ENCODE measurements at regions not wholly inside any gene's neighbourhood (a gene's known extent, or its start where the extent isn't known, plus 50 kb on each side); places are given as distances from the start of the nearest gene placed in this dataset.

DNA sequence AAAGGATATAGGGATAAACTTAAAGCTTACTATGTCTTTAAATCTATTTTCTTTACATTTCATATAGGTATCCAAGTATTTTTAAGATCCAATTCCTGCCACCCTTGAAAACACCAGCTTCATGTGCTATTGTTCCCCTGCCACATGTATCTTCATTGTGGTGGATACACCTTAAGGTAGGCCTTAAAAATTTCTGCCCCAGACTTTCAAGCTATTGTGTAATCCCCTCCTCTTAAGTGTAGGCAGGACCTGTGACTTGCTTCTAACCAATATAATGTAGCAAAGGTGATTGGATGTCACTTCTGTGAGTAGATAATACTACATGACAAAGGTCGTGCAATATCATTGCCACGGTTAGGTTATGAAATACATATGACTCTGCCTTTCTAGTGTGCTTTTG lies 119.5 kb downstream of the RAD51AP2 start:
- Histone ChIP-seq H3K4me1 (ENCODE audit: control insufficient read depth, insufficient read depth, low read length) (no peaks in the 10 kb centered on the region), H3K36me3 (ENCODE audit: control insufficient read depth in 2 of 2, insufficient read depth in 1 of 2, low read length in 2 of 2) (no peaks in the 10 kb centered on the region), H3K27ac (ENCODE audit: extremely low read depth, low read depth, low read length) (no peak overlapping the region), H3K4me3 (ENCODE audit: low read depth, low read length) (no peak overlapping the region), H3K9me3 (ENCODE audit: control insufficient read depth, insufficient read depth, low read depth, low read length) (no peaks in the 10 kb centered on the region)
- no peak for TF ChIP-seq ZNF341 (tag by site-specific recombination; IDR thresholded peaks at IDR 0.05; ENCODE audit: low read depth)
- TF ChIP-seq, protein P1, sequence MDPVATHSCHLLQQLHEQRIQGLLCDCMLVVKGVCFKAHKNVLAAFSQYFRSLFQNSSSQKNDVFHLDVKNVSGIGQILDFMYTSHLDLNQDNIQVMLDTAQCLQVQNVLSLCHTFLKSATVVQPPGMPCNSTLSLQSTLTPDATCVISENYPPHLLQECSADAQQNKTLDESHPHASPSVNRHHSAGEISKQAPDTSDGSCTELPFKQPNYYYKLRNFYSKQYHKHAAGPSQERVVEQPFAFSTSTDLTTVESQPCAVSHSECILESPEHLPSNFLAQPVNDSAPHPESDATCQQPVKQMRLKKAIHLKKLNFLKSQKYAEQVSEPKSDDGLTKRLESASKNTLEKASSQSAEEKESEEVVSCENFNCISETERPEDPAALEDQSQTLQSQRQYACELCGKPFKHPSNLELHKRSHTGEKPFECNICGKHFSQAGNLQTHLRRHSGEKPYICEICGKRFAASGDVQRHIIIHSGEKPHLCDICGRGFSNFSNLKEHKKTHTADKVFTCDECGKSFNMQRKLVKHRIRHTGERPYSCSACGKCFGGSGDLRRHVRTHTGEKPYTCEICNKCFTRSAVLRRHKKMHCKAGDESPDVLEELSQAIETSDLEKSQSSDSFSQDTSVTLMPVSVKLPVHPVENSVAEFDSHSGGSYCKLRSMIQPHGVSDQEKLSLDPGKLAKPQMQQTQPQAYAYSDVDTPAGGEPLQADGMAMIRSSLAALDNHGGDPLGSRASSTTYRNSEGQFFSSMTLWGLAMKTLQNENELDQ (tag by site-specific recombination; IDR thresholded peaks at IDR 0.05; ENCODE audit: low read depth), result no peak
- TF ChIP-seq, protein P2, sequence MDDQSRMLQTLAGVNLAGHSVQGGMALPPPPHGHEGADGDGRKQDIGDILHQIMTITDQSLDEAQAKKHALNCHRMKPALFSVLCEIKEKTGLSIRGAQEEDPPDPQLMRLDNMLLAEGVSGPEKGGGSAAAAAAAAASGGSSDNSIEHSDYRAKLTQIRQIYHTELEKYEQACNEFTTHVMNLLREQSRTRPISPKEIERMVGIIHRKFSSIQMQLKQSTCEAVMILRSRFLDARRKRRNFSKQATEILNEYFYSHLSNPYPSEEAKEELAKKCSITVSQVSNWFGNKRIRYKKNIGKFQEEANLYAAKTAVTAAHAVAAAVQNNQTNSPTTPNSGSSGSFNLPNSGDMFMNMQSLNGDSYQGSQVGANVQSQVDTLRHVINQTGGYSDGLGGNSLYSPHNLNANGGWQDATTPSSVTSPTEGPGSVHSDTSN (CRISPR knock-in tag; IDR thresholded peaks at IDR 0.05), result no peak
- no peak for TF ChIP-seq SP2 (tag by site-specific recombination; IDR thresholded peaks at IDR 0.05)
- TF ChIP-seq MZF1 (tag by site-specific recombination; IDR thresholded peaks at IDR 0.05; ENCODE audit: borderline replicate concordance), result no peak
- no peak for TF ChIP-seq ZBTB20 (tag by site-specific recombination; IDR thresholded peaks at IDR 0.05)
- TF ChIP-seq ZNF112 (tag by site-specific recombination; IDR thresholded peaks at IDR 0.05), result no peak
- TF ChIP-seq ZNF830 (tag by site-specific recombination; IDR thresholded peaks at IDR 0.05; ENCODE audit: low read depth), result no peak
- TF ChIP-seq ZNF37A (tag by site-specific recombination; IDR thresholded peaks at IDR 0.05), result no peak
- TF ChIP-seq, protein P3, sequence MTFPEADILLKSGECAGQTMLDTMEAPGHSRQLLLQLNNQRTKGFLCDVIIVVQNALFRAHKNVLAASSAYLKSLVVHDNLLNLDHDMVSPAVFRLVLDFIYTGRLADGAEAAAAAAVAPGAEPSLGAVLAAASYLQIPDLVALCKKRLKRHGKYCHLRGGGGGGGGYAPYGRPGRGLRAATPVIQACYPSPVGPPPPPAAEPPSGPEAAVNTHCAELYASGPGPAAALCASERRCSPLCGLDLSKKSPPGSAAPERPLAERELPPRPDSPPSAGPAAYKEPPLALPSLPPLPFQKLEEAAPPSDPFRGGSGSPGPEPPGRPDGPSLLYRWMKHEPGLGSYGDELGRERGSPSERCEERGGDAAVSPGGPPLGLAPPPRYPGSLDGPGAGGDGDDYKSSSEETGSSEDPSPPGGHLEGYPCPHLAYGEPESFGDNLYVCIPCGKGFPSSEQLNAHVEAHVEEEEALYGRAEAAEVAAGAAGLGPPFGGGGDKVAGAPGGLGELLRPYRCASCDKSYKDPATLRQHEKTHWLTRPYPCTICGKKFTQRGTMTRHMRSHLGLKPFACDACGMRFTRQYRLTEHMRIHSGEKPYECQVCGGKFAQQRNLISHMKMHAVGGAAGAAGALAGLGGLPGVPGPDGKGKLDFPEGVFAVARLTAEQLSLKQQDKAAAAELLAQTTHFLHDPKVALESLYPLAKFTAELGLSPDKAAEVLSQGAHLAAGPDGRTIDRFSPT (tag by site-specific recombination; IDR thresholded peaks at IDR 0.05), result no peak
- TF ChIP-seq ZNF529 (tag by site-specific recombination; IDR thresholded peaks at IDR 0.05; ENCODE audit: insufficient replicate concordance), result no peak
- TF ChIP-seq, protein P4, sequence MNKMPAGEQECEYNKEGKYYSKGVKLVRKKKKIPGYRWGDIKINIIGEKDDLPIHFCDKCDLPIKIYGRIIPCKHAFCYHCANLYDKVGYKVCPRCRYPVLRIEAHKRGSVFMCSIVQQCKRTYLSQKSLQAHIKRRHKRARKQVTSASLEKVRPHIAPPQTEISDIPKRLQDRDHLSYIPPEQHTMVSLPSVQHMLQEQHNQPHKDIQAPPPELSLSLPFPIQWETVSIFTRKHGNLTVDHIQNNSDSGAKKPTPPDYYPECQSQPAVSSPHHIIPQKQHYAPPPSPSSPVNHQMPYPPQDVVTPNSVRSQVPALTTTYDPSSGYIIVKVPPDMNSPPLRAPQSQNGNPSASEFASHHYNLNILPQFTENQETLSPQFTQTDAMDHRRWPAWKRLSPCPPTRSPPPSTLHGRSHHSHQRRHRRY (tag by site-specific recombination; IDR thresholded peaks at IDR 0.05), result no peak
- no peak for TF ChIP-seq ZNF394 (tag by site-specific recombination; IDR thresholded peaks at IDR 0.05; ENCODE audit: borderline replicate concordance)
- POLR2A ChIA-PET, result no interaction called here
- CTCF ChIA-PET, result no interaction called here

DNA sequence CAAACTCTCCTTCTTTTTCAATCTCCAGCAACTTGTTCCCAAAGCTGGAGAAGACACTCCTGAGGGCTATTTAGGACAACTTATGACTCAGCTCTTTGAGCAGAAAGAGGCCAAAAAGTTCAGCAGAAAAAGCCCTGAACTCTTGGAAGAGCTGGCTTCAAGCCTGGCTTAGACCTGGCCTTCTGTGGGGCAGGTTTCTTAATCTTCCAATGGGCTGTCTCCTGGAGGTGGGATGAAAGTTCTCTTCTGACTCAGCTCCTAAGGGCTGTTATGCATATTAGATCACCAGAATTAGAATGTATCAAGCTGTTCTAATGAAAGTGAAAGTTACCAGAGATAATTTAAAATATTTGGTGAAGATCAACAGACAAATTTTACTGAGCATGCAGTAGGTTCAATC lies 129.4 kb downstream of the RAD51AP2 start:
- ChIA-PET CTCF (no interaction called here), POLR2A (no interaction called here)
- no peaks in the 10 kb centered on the region for H3K36me3 ChIP-seq (ENCODE audit: control insufficient read depth in 2 of 2, insufficient read depth in 1 of 2, low read length in 2 of 2)
- no peak overlapping the region for H3K27ac ChIP-seq (ENCODE audit: extremely low read depth, low read depth, low read length)
- no peak overlapping the region for H3K4me3 ChIP-seq (ENCODE audit: low read depth, low read length)
- no peaks in the 10 kb centered on the region for H3K9me3 ChIP-seq (ENCODE audit: control insufficient read depth, insufficient read depth, low read depth, low read length)
- no peaks in the 10 kb centered on the region for H3K4me1 ChIP-seq (ENCODE audit: control insufficient read depth, insufficient read depth, low read length)
- TF ChIP-seq ZNF792 (tag by site-specific recombination; IDR thresholded peaks at IDR 0.05), result no peak
- no peak for TF ChIP-seq ZNF629 (tag by site-specific recombination; IDR thresholded peaks at IDR 0.05)
- TF ChIP-seq ZNF239 (tag by site-specific recombination; IDR thresholded peaks at IDR 0.05), result no peak
- no peak for TF ChIP-seq ZBTB8A (tag by site-specific recombination; IDR thresholded peaks at IDR 0.05)
- TF ChIP-seq, protein P5, sequence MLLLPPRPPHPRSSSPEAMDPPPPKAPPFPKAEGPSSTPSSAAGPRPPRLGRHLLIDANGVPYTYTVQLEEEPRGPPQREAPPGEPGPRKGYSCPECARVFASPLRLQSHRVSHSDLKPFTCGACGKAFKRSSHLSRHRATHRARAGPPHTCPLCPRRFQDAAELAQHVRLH (tag by site-specific recombination; IDR thresholded peaks at IDR 0.05), result no peak
- TF ChIP-seq, protein P1 (tag by site-specific recombination; IDR thresholded peaks at IDR 0.05; ENCODE audit: low read depth), result no peak
- TF ChIP-seq, protein P6, sequence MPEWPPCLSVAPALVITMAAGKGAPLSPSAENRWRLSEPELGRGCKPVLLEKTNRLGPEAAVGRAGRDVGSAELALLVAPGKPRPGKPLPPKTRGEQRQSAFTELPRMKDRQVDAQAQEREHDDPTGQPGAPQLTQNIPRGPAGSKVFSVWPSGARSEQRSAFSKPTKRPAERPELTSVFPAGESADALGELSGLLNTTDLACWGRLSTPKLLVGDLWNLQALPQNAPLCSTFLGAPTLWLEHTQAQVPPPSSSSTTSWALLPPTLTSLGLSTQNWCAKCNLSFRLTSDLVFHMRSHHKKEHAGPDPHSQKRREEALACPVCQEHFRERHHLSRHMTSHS (tag by site-specific recombination; IDR thresholded peaks at IDR 0.05), result no peak
- no peak for TF ChIP-seq ZNF670 (tag by site-specific recombination; IDR thresholded peaks at IDR 0.05; ENCODE audit: low read depth)
- no peak for TF ChIP-seq SCRT1 (tag by site-specific recombination; IDR thresholded peaks at IDR 0.05; ENCODE audit: borderline replicate concordance)
- TF ChIP-seq, protein P7, sequence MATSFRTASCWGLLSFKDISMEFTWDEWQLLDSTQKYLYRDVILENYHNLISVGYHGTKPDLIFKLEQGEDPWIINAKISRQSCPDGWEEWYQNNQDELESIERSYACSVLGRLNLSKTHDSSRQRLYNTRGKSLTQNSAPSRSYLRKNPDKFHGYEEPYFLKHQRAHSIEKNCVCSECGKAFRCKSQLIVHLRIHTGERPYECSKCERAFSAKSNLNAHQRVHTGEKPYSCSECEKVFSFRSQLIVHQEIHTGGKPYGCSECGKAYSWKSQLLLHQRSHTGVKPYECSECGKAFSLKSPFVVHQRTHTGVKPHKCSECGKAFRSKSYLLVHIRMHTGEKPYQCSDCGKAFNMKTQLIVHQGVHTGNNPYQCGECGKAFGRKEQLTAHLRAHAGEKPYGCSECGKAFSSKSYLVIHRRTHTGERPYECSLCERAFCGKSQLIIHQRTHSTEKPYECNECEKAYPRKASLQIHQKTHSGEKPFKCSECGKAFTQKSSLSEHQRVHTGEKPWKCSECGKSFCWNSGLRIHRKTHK (tag by site-specific recombination; IDR thresholded peaks at IDR 0.05), result no peak
- no peak for TF ChIP-seq ZNF354C (tag by site-specific recombination; IDR thresholded peaks at IDR 0.05; ENCODE audit: borderline replicate concordance, low read depth)
